HepG2 (cell line): ENCODE measurements at regions not wholly inside any gene's neighbourhood (a gene's known extent, or its start where the extent isn't known, plus 50 kb on each side); places are given as distances from the start of the nearest gene placed in this dataset.

Source experiments
- AHR ChIP-seq: IDR thresholded peaks from 2 replicates; pipeline ENCODE4 v1.6.1; 2018; ENCODE audit warnings: missing genetic modification reagents, missing compliant biosample characterization
- CCDC6 ChIP-seq: sonication (generic); formaldehyde crosslinking; IDR thresholded peaks from 2 replicates; pipeline ENCODE4 v1.8.1; 2022; ENCODE audit warnings: mild to moderate bottlenecking, missing genetic modification reagents, moderate library complexity
- DR1 ChIP-seq: sonication (generic); formaldehyde crosslinking; IDR thresholded peaks from 2 replicates; pipeline ENCODE4 v1.8.0; 2021; ENCODE audit warnings: mild to moderate bottlenecking, missing genetic modification reagents, inconsistent platforms
- ELF3 ChIP-seq: IDR thresholded peaks from 2 replicates; pipeline ENCODE4 v1.6.1; 2016; ENCODE audit warnings: missing genetic modification reagents, missing compliant biosample characterization
- FOXK1 ChIP-seq: sonication (generic); formaldehyde crosslinking; IDR thresholded peaks from 2 replicates; pipeline ENCODE4 v1.4.0; 2020; ENCODE audit warnings: low read depth, missing genetic modification reagents, borderline replicate concordance
- GATAD2A ChIP-seq: IDR thresholded peaks from 2 replicates; pipeline ENCODE4 v1.6.1; 2016
- IRF2 ChIP-seq: IDR thresholded peaks from 2 replicates; pipeline ENCODE4 v1.6.1; 2018; ENCODE audit warnings: missing genetic modification reagents, missing compliant biosample characterization
- JUN ChIP-seq: sonication (generic); formaldehyde crosslinking; IDR thresholded peaks from 2 replicates; pipeline ENCODE4 v1.4.0; 2020; ENCODE audit warnings: mild to moderate bottlenecking, missing genetic modification reagents
- KAT7 ChIP-seq: IDR thresholded peaks from 2 replicates; pipeline ENCODE4 v1.6.1; 2018; ENCODE audit warnings: borderline replicate concordance, missing compliant biosample characterization
- KDM1A ChIP-seq: IDR thresholded peaks from 2 replicates; pipeline ENCODE4 v1.6.1; 2016; ENCODE audit warnings: missing compliant biosample characterization
- MED1 ChIP-seq: sonication (generic); formaldehyde crosslinking; IDR thresholded peaks from 2 replicates; pipeline ENCODE4 v1.4.0; 2020; ENCODE audit warnings: missing genetic modification reagents
- NR1H2 ChIP-seq: sonication (generic); formaldehyde crosslinking; IDR thresholded peaks from 2 replicates; pipeline ENCODE4 v1.8.1; 2022; ENCODE audit warnings: low read depth, missing genetic modification reagents, borderline replicate concordance
- NR2F1 ChIP-seq, 2 experiments: fragments of 450-650 bp in 1 of 2; formaldehyde crosslinking in 1 of 2; IDR thresholded peaks; 2 replicates each; pipeline versions ENCODE4 v1.5.0 to v1.6.1; 2016 to 2020; ENCODE audit warnings: mild to moderate bottlenecking in 1 of 2, missing compliant biosample characterization in 1 of 2, missing genetic modification reagents in 1 of 2, moderate library complexity in 1 of 2
- NR2F6 ChIP-seq, 2 experiments: IDR thresholded peaks; 2 replicates each; pipeline ENCODE4 v1.6.1; 2016; ENCODE audit warnings: antibody characterized with exemption in 1 of 2, mild to moderate bottlenecking in 1 of 2
- SALL1 ChIP-seq: sonication (generic); formaldehyde crosslinking; IDR thresholded peaks from 2 replicates; pipeline ENCODE4 v1.8.0; 2022; ENCODE audit warnings: mild to moderate bottlenecking, missing genetic modification reagents
- SMAD3 ChIP-seq: sonication (generic); formaldehyde crosslinking; IDR thresholded peaks from 2 replicates; pipeline ENCODE4 v1.4.0; 2020; ENCODE audit warnings: missing genetic modification reagents
- SMYD3 ChIP-seq: sonication (generic); formaldehyde crosslinking; IDR thresholded peaks from 2 replicates; pipeline ENCODE4 v1.8.1; 2023; ENCODE audit warnings: mild to moderate bottlenecking, missing genetic modification reagents
- SNAPC2 ChIP-seq: sonication (generic); formaldehyde crosslinking; IDR thresholded peaks from 2 replicates; pipeline ENCODE4 v1.8.1; 2022; ENCODE audit warnings: mild to moderate bottlenecking, missing genetic modification reagents
- ZNF12 ChIP-seq: sonication (generic); formaldehyde crosslinking; IDR thresholded peaks from 2 replicates; pipeline ENCODE4 v1.5.0; 2020; ENCODE audit warnings: missing genetic modification reagents
- ZNF333 ChIP-seq: sonication (generic); formaldehyde crosslinking; IDR thresholded peaks from 2 replicates; pipeline ENCODE4 v1.4.0; 2020; ENCODE audit warnings: mild to moderate bottlenecking, missing genetic modification reagents, borderline replicate concordance
- ZNF530 ChIP-seq: sonication (generic); formaldehyde crosslinking; IDR thresholded peaks from 2 replicates; pipeline ENCODE4 v1.5.0; 2020; ENCODE audit warnings: low read depth, mild to moderate bottlenecking, missing genetic modification reagents
- ZNF614 ChIP-seq: IDR thresholded peaks from 2 replicates; pipeline ENCODE4 v1.6.1; 2018; ENCODE audit warnings: missing biosample characterization, missing genetic modification reagents, inconsistent platforms, borderline replicate concordance
- ZNF644 ChIP-seq: IDR thresholded peaks from 2 replicates; pipeline ENCODE4 v1.6.1; 2016; ENCODE audit warnings: low read depth
- TF ChIP-seq, protein P1 (sequence below): sonication (generic); IDR thresholded peaks from 2 replicates; pipeline ENCODE4 v1.6.1; 2016; ENCODE audit warnings: low read depth, borderline replicate concordance
- TF ChIP-seq, protein P2 (sequence below): sonication (generic); formaldehyde crosslinking; IDR thresholded peaks from 2 replicates; pipeline ENCODE4 v1.5.1; 2020; ENCODE audit warnings: mild to moderate bottlenecking, missing genetic modification reagents, moderate library complexity

DNA sequence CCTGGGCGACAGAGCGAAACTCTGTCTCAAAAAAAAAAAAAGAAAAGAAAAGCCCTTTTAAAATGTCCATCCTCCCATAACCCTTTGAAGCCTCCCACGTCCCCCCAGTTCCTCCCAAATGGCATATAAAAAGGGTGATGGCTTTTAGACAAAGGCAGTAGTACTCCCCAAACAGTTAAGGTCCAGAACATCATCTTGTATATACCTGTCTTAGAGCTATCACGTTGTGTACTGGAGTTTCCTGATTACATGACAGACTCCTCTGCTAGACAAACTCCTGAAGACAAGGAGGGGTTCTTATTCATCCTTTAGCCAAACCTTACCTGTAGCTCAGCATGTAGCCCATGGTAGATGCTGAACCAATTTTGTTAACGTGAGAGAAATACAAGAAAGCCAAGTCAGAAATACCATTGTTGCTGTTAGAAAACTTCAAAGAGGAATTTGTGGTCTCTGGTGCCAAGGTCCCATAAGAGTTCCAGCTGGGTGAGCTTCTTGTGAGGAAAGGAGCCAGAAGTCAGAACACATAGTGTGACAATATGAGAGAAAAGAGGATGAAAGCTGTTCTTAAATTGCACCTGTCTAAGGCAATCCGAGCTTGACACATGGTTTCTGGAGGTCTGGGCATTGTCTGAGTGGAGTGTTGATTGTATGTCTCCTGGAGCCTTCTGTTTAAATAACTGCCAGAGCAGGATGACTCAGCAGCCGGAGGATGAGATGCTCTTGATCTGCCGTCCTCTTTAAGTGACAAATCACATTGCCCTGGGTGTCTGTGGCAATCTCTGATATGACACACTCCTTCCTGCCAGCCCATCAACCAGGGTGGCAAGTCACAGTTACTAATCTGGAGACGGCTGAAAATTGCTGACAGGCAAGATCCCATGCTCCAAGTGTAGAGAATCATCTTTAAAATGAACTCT lies 69.1 kb downstream of the ARRDC3 start (continued):
- TF ChIP-seq NR1H2 (CRISPR knock-in tag) (no peak), CCDC6 (CRISPR knock-in tag) (no peak), IRF2 (CRISPR knock-in tag) (peak; percentile 31; the same call in 1 of the 2 replicates), SMAD3 (CRISPR knock-in tag) (peak; percentile 77; the same call in 1 of the 2 replicates), ELF3 (CRISPR knock-in tag) (peak; percentile 57; the same call in 1 of the 2 replicates), ZNF333 (CRISPR knock-in tag) (no peak), GATAD2A (CRISPR knock-in tag) (peak; percentile 80), NR2F6 (IDR thresholded peaks at IDR 0.05) (no peak), NR2F6 (CRISPR knock-in tag; IDR thresholded peaks at IDR 0.05) (0 out of 2 replicates have a peak, but pooled peaks have one; percentile 22), ZNF12 (peak; percentile 48; the same call in 1 of the 2 replicates), MED1 (peak; percentile 57), ZNF644 (CRISPR knock-in tag) (0 out of 2 replicates have a peak, but pooled peaks have one; percentile 36), AHR (CRISPR knock-in tag) (no peak), SALL1 (peak; percentile 73), ZNF530 (CRISPR knock-in tag) (no peak), KAT7 (CRISPR knock-in tag) (no peak), SMYD3 (no peak), JUN (CRISPR knock-in tag) (0 out of 2 replicates have a peak, but pooled peaks have one; percentile 35), FOXK1 (CRISPR knock-in tag) (no peak), NR2F1 (CRISPR knock-in tag; IDR thresholded peaks at IDR 0.05) (no peak), SNAPC2 (CRISPR knock-in tag) (no peak), KDM1A (CRISPR knock-in tag) (peak; percentile 56; the same call in 1 of the 2 replicates), ZNF614 (CRISPR knock-in tag) (peak; percentile 81; the same call in 1 of the 2 replicates), DR1 (CRISPR knock-in tag) (no peak)
- TF ChIP-seq, protein P1, sequence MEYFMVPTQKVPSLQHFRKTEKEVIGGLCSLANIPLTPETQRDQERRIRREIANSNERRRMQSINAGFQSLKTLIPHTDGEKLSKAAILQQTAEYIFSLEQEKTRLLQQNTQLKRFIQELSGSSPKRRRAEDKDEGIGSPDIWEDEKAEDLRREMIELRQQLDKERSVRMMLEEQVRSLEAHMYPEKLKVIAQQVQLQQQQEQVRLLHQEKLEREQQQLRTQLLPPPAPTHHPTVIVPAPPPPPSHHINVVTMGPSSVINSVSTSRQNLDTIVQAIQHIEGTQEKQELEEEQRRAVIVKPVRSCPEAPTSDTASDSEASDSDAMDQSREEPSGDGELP: peak; percentile 44; the same call in 1 of the 2 replicates
- TF ChIP-seq, protein P2, sequence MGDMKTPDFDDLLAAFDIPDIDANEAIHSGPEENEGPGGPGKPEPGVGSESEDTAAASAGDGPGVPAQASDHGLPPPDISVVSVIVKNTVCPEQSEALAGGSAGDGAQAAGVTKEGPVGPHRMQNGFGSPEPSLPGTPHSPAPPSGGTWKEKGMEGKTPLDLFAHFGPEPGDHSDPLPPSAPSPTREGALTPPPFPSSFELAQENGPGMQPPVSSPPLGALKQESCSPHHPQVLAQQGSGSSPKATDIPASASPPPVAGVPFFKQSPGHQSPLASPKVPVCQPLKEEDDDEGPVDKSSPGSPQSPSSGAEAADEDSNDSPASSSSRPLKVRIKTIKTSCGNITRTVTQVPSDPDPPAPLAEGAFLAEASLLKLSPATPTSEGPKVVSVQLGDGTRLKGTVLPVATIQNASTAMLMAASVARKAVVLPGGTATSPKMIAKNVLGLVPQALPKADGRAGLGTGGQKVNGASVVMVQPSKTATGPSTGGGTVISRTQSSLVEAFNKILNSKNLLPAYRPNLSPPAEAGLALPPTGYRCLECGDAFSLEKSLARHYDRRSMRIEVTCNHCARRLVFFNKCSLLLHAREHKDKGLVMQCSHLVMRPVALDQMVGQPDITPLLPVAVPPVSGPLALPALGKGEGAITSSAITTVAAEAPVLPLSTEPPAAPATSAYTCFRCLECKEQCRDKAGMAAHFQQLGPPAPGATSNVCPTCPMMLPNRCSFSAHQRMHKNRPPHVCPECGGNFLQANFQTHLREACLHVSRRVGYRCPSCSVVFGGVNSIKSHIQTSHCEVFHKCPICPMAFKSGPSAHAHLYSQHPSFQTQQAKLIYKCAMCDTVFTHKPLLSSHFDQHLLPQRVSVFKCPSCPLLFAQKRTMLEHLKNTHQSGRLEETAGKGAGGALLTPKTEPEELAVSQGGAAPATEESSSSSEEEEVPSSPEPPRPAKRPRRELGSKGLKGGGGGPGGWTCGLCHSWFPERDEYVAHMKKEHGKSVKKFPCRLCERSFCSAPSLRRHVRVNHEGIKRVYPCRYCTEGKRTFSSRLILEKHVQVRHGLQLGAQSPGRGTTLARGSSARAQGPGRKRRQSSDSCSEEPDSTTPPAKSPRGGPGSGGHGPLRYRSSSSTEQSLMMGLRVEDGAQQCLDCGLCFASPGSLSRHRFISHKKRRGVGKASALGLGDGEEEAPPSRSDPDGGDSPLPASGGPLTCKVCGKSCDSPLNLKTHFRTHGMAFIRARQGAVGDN (CRISPR knock-in tag): no peak
